ENCODE measurements at regions not wholly inside any gene's neighbourhood (a gene's known extent, or its start where the extent isn't known, plus 50 kb on each side); places are given as distances from the start of the nearest gene placed in this dataset.

DNA sequence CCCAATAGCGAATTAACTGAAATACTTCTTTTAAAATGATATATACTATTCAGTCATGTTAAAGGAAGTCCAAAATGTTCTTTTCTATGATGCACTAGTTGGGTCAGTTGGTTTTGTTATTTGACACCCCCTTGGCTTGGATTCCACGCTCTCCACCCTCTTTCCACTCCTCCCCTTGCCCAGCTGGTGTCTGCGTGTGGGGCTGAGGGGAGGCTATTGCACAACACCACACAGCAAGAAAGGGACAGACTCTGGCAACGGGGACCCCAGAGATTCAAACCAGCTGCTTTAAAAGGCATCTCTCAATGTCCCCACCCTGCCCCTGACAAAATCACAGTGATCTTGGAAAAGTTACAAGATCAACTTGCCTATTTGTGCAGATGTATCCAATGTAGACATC is 394.3 kb downstream of the TGFB2 start:
- no CpG with 5 or more reads among the region's 4 CpGs for WGBS (ENCODE audit: insufficient coverage)
- no peaks in the 10 kb centered on the region for H3K36me3 ChIP-seq (replicated peaks in 1 of 2; ENCODE audit: control insufficient read depth in 1 of 2, insufficient read depth in 2 of 2, low read length in 2 of 2)
- H3K4me2 ChIP-seq (replicated peaks; ENCODE audit: extremely low read depth, low read length, poor library complexity, severe bottlenecking): no peak overlapping the region
- no peak overlapping the region for H3K4me3 ChIP-seq (replicated peaks in 1 of 3; ENCODE audit: low read depth in 2 of 3, low read length in 3 of 3)
- no peaks in the 10 kb centered on the region for H3K4me1 Mint-ChIP-seq
- H3K4me1 ChIP-seq (ENCODE audit: control insufficient read depth in 1 of 2, insufficient read depth in 2 of 2, low read length in 2 of 2): no peaks in the 10 kb centered on the region
- H3K27me3 Mint-ChIP-seq (ENCODE audit: low read depth in 3 of 3): no peaks in the 10 kb centered on the region
- H3K27ac Mint-ChIP-seq: no peak overlapping the region
- H3K9me3 Mint-ChIP-seq: peaks cover 0 to 28% (median 10%) of the 10 kb centered on the region in 7 donors
- no peaks in the 10 kb centered on the region for H4K20me1 ChIP-seq (ENCODE audit: insufficient read depth, low read length)
- H2AFZ ChIP-seq (ENCODE audit: insufficient read depth, low read depth, low read length, poor library complexity, severe bottlenecking): no peak overlapping the region
- H3K36me3 Mint-ChIP-seq: no peaks in the 10 kb centered on the region
- peaks cover 6 to 19% of the 10 kb centered on the region in 2 donors for H3K9me3 ChIP-seq (replicated peaks in 1 of 2; ENCODE audit: control insufficient read depth in 1 of 2, insufficient read depth in 1 of 2, low read length in 2 of 2)
- H3K9ac ChIP-seq (ENCODE audit: insufficient read depth, low read length, poor library complexity, severe bottlenecking): no peak overlapping the region
- TF ChIP-seq, protein P1, sequence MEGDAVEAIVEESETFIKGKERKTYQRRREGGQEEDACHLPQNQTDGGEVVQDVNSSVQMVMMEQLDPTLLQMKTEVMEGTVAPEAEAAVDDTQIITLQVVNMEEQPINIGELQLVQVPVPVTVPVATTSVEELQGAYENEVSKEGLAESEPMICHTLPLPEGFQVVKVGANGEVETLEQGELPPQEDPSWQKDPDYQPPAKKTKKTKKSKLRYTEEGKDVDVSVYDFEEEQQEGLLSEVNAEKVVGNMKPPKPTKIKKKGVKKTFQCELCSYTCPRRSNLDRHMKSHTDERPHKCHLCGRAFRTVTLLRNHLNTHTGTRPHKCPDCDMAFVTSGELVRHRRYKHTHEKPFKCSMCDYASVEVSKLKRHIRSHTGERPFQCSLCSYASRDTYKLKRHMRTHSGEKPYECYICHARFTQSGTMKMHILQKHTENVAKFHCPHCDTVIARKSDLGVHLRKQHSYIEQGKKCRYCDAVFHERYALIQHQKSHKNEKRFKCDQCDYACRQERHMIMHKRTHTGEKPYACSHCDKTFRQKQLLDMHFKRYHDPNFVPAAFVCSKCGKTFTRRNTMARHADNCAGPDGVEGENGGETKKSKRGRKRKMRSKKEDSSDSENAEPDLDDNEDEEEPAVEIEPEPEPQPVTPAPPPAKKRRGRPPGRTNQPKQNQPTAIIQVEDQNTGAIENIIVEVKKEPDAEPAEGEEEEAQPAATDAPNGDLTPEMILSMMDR (IDR thresholded peaks at IDR 0.05): no peak
- no peak overlapping the region for H3K4me3 Mint-ChIP-seq
- intact Hi-C loops (cut with micrococcal nuclease): no loop called here
- H3K27ac ChIP-seq (ENCODE audit: low read depth in 1 of 2, low read length in 2 of 2): no peak overlapping the region
- H3K27me3 ChIP-seq (ENCODE audit: control insufficient read depth in 2 of 2, insufficient read depth in 2 of 2, low read length in 2 of 2): no peaks in the 10 kb centered on the region
- DNase-seq: no peak
- no peaks in the 10 kb centered on the region for H3K79me2 ChIP-seq (ENCODE audit: insufficient read depth, low read length)

DNA sequence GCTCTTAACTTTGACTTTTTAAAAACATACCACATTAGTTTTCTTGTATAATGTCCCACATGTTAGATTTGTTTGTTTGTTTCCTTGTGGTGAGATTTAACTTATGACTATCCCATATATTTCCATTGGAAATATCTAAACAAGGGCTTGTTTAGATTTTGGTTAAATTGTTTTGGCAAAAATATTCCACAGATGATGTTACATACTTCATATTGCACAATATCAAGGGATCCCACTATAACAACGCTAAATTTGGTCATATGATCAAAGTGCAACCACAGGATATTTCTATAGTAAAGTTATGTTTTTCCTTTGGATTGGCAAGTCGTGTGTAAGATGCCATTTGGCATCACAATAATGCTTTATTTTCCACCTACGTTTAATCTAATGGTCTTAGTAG is 396.7 kb downstream of the TGFB2 start:
- no peaks in the 10 kb centered on the region for H3K4me1 ChIP-seq (ENCODE audit: control insufficient read depth in 1 of 2, insufficient read depth in 2 of 2, low read length in 2 of 2)
- no peak overlapping the region for H3K4me3 Mint-ChIP-seq
- WGBS (ENCODE audit: insufficient coverage): no CpG with 5 or more reads among the region's 3 CpGs
- intact Hi-C loops (cut with micrococcal nuclease): no loop called here
- H3K9me3 Mint-ChIP-seq: peaks cover 2 to 28% (median 10%) of the 10 kb centered on the region in 7 donors
- no peak overlapping the region for H3K27ac ChIP-seq (ENCODE audit: low read depth in 1 of 2, low read length in 2 of 2)
- DNase-seq: no peak
- H3K9me3 ChIP-seq (replicated peaks in 1 of 2; ENCODE audit: control insufficient read depth in 1 of 2, insufficient read depth in 1 of 2, low read length in 2 of 2): peaks cover 6 to 19% of the 10 kb centered on the region in 2 donors
- no peaks in the 10 kb centered on the region for H3K36me3 ChIP-seq (replicated peaks in 1 of 2; ENCODE audit: control insufficient read depth in 1 of 2, insufficient read depth in 2 of 2, low read length in 2 of 2)
- H3K4me2 ChIP-seq (replicated peaks; ENCODE audit: extremely low read depth, low read length, poor library complexity, severe bottlenecking): no peak overlapping the region
- no peaks in the 10 kb centered on the region for H3K4me1 Mint-ChIP-seq
- H3K27me3 Mint-ChIP-seq (ENCODE audit: low read depth in 3 of 3): no peaks in the 10 kb centered on the region
- H3K27ac Mint-ChIP-seq: no peak overlapping the region
- H3K27me3 ChIP-seq (ENCODE audit: control insufficient read depth in 2 of 2, insufficient read depth in 2 of 2, low read length in 2 of 2): no peaks in the 10 kb centered on the region
- H3K9ac ChIP-seq (ENCODE audit: insufficient read depth, low read length, poor library complexity, severe bottlenecking): no peak overlapping the region
- TF ChIP-seq, protein P1 (IDR thresholded peaks at IDR 0.05): no peak
- H3K4me3 ChIP-seq (replicated peaks in 1 of 3; ENCODE audit: low read depth in 2 of 3, low read length in 3 of 3): no peak overlapping the region
- no peak overlapping the region for H2AFZ ChIP-seq (ENCODE audit: insufficient read depth, low read depth, low read length, poor library complexity, severe bottlenecking)
- no peaks in the 10 kb centered on the region for H3K36me3 Mint-ChIP-seq
- no peaks in the 10 kb centered on the region for H4K20me1 ChIP-seq (ENCODE audit: insufficient read depth, low read length)
- H3K79me2 ChIP-seq (ENCODE audit: insufficient read depth, low read length): no peaks in the 10 kb centered on the region
